Right lobe of liver (tissue), 6 donors: ENCODE measurements at regions not wholly inside any gene's neighbourhood (a gene's known extent, or its start where the extent isn't known, plus 50 kb on each side); places are given as distances from the start of the nearest gene placed in this dataset.

Experiments
- ATAC-seq, 4 donors: fragments of 200-7000 bp; cut with Tn5 transposase; one replicate each; pipeline ENCODE4 v1.9.1; 2020; ENCODE audit warnings: mild to moderate bottlenecking in 4 of 4, moderate library complexity in 4 of 4
- DNase-seq, 3 donors: peaks; one replicate each; pipeline ENCODE4 v3.0.0-alpha.2; 2020
- H3K27ac ChIP-seq, 3 donors: fragments of 200-600 bp; one replicate each; pipeline ENCODE4 v1.8.0; 2022
- H3K27me3 ChIP-seq, 2 donors: fragments of 200-600 bp; one replicate each; pipeline ENCODE4 v1.8.0; 2022
- H3K36me3 ChIP-seq, 4 donors: fragments of 200-600 bp; sonication (generic) in 1 of 4; one replicate each; pipeline versions ENCODE4 v1.5.1 to v1.8.0; 2017 to 2022; ENCODE audit warnings: control low read depth in 1 of 4
- H3K4me1 ChIP-seq, 4 donors: fragments of 200-600 bp; sonication (generic) in 1 of 4; one replicate each; pipeline versions ENCODE4 v1.5.1 to v1.8.0; 2017 to 2022; ENCODE audit warnings: control low read depth in 1 of 4
- H3K4me3 ChIP-seq, 3 donors: fragments of 200-600 bp; one replicate each; pipeline ENCODE4 v1.8.0; 2022
- H3K9me3 ChIP-seq, 4 donors: fragments of 200-600 bp; sonication (generic) in 1 of 4; one replicate each; pipeline versions ENCODE4 v1.5.1 to v1.8.0; 2017 to 2022; ENCODE audit warnings: control low read depth in 1 of 4
- POLR2A ChIP-seq: fragments of 450-650 bp; IDR thresholded peaks from one replicate; pipeline ENCODE4 v1.6.1; 2017; ENCODE audit warnings: antibody characterized with exemption, mild to moderate bottlenecking
- WGBS: methylation state at CpG from one replicate; pipeline ENCODE4 v1.1.6; 2018; ENCODE audit warnings: low coverage, low lambda C conversion rate; ENCODE audit not compliant: insufficient coverage; ENCODE audit errors: missing lambda C conversion rate; 5-methylcytosine and 5-hydroxymethylcytosine counted together
- intact Hi-C, 2 donors: fragments of 100-400 bp; cut with DNase I; formaldehyde crosslinking; loops; one replicate each; pipeline versions ENCODE4 v1.11.2 to v1.14.1; 2022
- TF ChIP-seq, protein P1 (sequence below), 4 donors: fragments of 200-600 bp in 3 of 4; fragments of 450-650 bp in 1 of 4; IDR thresholded peaks; one replicate each; pipeline versions ENCODE4 v1.5.1 to v1.8.0; 2016 to 2022; ENCODE audit warnings: antibody characterized with exemption in 4 of 4, mild to moderate bottlenecking in 2 of 4
- donor health status: DM: no; HTN: yes; CAD: no.
- donor health status: DM: no; HTN: no; CAD: no.
- donor health status: DM: no; HTN: no; CAD: no.
- donor health status: DM: no; HTN: yes; CAD: no.
- donor health status: DM: no; HTN: yes; CAD: no.

- no peak overlapping the region for H3K4me3 ChIP-seq
- 16% methylated on average over 2 of the region's 2 CpGs for WGBS
- no peaks in the 10 kb centered on the region for H3K9me3 ChIP-seq
- intact Hi-C loops, result no loop called here
- H3K36me3 ChIP-seq, result no peaks in the 10 kb centered on the region
- TF ChIP-seq POLR2A, result no peak
- TF ChIP-seq, protein P1, sequence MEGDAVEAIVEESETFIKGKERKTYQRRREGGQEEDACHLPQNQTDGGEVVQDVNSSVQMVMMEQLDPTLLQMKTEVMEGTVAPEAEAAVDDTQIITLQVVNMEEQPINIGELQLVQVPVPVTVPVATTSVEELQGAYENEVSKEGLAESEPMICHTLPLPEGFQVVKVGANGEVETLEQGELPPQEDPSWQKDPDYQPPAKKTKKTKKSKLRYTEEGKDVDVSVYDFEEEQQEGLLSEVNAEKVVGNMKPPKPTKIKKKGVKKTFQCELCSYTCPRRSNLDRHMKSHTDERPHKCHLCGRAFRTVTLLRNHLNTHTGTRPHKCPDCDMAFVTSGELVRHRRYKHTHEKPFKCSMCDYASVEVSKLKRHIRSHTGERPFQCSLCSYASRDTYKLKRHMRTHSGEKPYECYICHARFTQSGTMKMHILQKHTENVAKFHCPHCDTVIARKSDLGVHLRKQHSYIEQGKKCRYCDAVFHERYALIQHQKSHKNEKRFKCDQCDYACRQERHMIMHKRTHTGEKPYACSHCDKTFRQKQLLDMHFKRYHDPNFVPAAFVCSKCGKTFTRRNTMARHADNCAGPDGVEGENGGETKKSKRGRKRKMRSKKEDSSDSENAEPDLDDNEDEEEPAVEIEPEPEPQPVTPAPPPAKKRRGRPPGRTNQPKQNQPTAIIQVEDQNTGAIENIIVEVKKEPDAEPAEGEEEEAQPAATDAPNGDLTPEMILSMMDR (IDR thresholded peaks at IDR 0.05), result no peak
- no peaks in the 10 kb centered on the region for H3K27me3 ChIP-seq
- H3K27ac ChIP-seq, result no peak overlapping the region
- ATAC-seq (no peak), DNase-seq (no peak)
- H3K4me1 ChIP-seq, result no peaks in the 10 kb centered on the region
These were observed 132.0 kb upstream of the APCDD1 start for GRCh38 chr18:10322435-10322834.

DNA sequence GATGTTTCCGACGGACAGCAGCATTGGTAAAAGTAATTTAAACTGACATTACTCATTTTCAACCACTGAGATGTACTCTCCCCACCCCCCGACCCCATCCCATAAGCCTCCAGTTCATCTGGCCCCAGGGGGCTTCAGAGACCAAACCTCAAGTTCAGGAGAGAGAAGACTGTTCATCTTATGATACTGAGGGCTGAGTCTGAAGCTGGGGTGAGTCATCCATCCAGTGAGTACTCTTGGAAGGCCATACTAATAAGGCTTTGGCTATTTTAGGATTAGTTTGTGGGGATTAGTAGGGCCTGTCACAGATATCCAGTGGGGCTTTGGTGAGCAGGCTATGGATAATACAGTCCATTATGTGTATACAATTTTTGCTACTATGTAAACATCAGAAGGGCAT, 125.3 kb upstream of the APCDD1 start:
- H3K36me3 ChIP-seq, result no peaks in the 10 kb centered on the region
- intact Hi-C loops, result no loop called here
- no peaks in the 10 kb centered on the region for H3K4me1 ChIP-seq
- no peak overlapping the region for H3K27ac ChIP-seq
- 66% methylated on average over 3 of the region's 3 CpGs for WGBS
- no peak for TF ChIP-seq POLR2A
- TF ChIP-seq, protein P1 (IDR thresholded peaks at IDR 0.05), result no peak
- no peaks in the 10 kb centered on the region for H3K27me3 ChIP-seq
- no peak overlapping the region for H3K4me3 ChIP-seq
- ATAC-seq (no peak), DNase-seq (no peak)
- no peaks in the 10 kb centered on the region for H3K9me3 ChIP-seq

DNA sequence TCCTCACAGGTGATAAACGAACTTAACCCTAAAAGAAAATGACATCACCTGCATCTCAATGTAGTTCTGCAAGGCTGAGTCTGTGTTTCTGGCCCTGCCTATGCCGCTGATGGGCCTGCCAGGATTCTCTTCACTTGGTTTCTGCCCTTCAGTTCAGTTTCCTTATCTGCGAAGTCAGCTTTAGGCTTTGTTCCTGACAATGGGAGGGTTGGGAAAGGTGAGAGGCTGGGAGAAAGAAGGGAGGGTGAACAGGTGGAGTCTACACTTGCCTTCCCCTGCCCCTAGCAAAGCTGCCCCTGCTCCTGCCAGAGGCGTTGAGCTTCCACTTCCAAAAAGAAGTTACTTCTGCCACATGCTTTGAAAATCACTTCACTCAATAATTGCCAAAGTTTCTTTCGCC, 124.0 kb upstream of the APCDD1 start:
- no peaks in the 10 kb centered on the region for H3K27me3 ChIP-seq
- TF ChIP-seq POLR2A, result no peak
- TF ChIP-seq, protein P1 (IDR thresholded peaks at IDR 0.05), result no peak
- DNase-seq (no peak), ATAC-seq (no peak)
- H3K9me3 ChIP-seq, result no peaks in the 10 kb centered on the region
- H3K36me3 ChIP-seq, result no peaks in the 10 kb centered on the region
- H3K4me1 ChIP-seq, result no peaks in the 10 kb centered on the region
- intact Hi-C loops, result no loop called here
- no peak overlapping the region for H3K4me3 ChIP-seq
- H3K27ac ChIP-seq, result no peak overlapping the region
- 44% methylated on average over 5 of the region's 5 CpGs for WGBS

DNA sequence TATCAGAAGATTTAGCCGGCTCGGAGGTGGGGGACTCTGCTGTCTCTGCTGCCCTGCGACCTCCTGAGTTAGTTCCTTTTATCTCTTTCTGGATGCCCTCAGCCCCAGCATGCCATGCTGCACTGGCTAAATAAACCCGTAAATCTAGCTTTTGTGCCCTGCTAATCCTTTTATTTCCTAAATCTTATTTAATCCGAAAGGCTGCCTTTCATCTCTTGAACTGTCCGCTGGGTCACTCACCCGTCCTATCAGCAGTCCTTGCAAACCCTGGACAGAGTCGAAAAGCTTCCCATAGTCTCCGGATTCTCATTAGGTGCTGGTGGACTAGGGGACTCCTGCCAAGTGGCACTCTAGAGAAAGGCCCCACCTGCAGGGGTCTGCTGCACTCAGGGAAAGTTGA, 122.0 kb upstream of the APCDD1 start:
- TF ChIP-seq POLR2A, result no peak
- TF ChIP-seq, protein P1 (IDR thresholded peaks at IDR 0.05), result no peak
- intact Hi-C loops, result no loop called here
- Histone ChIP-seq H3K36me3 (no peaks in the 10 kb centered on the region), H3K4me3 (no peak overlapping the region), H3K9me3 (no peaks in the 10 kb centered on the region), H3K27ac (no peak overlapping the region), H3K27me3 (no peaks in the 10 kb centered on the region), H3K4me1 (no peaks in the 10 kb centered on the region)
- ATAC-seq (no peak), DNase-seq (no peak)
- WGBS, result 46% methylated on average over 9 of the region's 9 CpGs

DNA sequence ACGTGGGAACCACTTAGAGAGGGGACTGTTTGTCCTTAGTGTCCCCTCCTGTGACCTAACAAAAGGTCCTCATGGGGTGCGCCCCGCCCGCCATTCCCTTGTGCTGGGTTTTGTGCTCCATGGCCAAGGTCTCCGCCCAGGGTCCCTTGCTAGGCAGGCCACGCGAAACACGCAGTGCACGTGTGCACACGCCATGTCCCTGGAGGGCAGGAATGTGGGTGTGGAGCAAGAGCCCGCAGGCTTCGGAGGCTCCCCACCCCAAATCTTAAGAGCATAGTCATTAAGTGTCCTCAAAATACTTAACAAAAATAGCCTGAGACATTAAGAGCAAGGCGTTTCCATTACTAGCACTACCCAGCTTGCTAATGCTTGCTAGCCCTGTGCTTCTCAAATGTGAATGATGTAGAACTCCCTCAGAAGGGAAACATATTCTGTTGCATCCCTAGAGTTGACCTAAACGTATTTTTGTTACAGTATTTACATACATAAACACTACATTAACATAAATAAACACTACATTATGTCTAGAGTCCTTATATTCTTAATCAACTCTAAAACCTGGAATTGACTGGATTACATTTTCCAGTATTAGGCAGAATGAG, 117.6 kb upstream of the APCDD1 start:
- H3K27ac ChIP-seq, result no peak overlapping the region
- WGBS, result 59% methylated on average over 3 of the region's 14 CpGs
- TF ChIP-seq, protein P1 (IDR thresholded peaks at IDR 0.05), result no peak
- no peak for TF ChIP-seq POLR2A
- no peak overlapping the region for H3K4me3 ChIP-seq
- no peaks in the 10 kb centered on the region for H3K9me3 ChIP-seq
- no peaks in the 10 kb centered on the region for H3K36me3 ChIP-seq
- DNase-seq (no peak), ATAC-seq (no peak)
- H3K4me1 ChIP-seq, result no peaks in the 10 kb centered on the region
- H3K27me3 ChIP-seq, result no peaks in the 10 kb centered on the region
- intact Hi-C loops, result no loop called here
